HG03342 (cell line): ENCODE measurements at regions not wholly inside any gene's neighbourhood (a gene's known extent, or its start where the extent isn't known, plus 50 kb on each side); places are given as distances from the start of the nearest gene placed in this dataset.

ENCODE experiments used
- ATAC-seq: cut with Tn5 transposase; IDR thresholded peaks from one replicate; pipeline ENCODE4 v1.9.1; 2021; ENCODE audit warnings: mild to moderate bottlenecking, moderate library complexity; ENCODE audit not compliant: unreplicated experiment

DNA sequence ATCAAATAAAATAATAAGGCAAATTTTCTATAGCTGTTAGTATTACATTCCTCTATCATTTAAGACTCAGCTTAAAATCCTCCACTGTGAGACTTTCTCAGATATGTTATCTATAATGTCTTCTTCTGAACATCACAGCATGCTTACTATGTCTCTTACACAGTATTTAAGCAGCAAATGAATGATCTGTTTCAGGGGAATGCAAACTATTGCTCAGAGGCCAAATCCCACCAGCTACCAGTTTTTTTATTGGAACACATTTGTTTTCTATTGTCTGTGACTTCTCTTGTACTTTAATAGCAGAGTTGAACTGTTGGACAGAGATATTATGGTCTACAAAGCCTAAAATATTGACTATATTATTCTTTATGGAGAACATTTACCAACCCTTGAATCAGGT, 59.6 kb downstream of the C3orf38 start:
- no peak for ATAC-seq

DNA sequence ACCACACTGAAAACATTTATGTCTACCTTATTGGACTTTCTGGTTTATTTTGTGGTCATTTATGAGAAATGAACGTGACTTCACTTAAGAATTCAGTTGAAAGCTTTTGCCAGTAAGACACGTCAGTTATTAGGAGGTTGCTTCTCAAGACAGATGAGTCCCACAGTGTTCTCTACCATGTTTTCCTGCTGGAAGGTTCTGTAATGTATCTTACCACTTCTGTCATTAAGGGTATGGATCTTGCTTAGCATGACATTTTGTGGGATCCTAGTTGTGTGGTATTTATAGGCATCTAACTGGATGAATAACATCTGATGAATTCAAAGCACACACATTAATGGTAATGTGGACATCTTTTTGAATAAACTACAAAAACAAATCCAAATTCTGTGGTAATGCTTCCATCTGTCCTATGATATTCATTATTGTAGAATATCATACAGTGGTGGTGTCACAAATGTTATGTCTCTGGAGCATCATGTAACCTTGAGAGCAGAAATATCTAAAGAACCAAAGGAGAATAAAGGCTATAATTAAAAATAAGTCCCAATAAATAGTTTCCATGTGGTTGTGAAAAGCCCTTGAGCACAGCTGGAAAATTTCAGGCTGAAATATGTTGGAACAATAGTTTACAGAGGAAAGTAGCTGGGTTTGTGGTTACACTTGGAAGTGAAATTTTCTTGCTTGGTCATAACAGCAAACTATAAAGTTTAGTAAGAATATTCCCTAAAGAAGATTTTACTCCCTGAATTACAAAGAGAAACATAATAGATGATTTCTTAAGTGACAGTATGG, 61.5 kb downstream of the C3orf38 start:
- ATAC-seq: no peak

DNA sequence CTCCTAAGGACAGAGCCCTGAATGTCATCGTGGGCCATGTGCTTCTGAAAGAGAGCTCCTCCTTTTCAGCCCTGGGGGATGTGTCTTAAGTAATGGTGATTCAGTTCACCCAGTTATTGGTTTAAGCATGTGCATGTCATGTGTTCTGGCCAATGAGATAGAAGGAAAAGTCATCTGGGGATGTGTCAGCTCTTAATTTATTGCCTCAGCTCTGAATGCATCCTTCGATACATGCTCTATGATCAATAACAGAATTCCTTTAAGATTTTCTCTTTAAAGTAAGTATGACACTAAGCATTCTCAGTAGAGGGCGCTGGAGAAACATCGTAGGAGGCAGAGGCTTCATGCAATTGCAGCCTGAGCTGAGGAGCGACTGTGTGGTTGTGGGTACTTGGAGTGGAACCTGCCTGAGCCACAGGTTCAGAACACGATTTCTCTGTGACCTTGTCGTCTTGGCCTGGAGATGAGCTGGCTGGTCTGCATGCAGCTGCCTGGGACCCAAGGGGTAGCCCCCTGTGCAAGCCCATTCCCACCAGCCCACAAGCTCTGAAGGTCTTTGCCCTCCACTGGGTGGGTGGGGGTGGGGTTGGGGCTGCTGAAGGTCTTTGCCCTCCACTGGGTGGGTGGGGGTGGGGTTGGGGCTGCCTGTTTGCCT, 69.5 kb downstream of the C3orf38 start:
- peak; percentile 93 for ATAC-seq

DNA sequence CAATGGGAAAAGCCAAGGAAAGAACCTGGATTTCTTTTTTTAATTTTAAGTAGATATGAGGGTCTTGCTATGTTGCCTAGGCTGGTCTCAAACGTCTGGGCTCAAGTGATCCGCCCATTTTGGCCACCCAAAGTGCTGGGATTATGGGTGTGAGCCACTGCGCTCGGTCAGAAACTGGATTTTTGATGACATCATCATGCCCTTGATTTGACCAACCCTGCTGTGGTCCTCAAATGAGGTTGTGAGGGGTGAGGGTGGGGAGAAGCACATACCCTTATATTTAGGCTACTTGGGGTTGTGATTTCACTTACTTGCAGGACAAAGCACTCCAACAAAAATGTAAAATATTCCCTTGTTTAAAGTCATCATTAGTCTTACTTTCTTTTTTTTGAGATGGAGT, 70.4 kb downstream of the C3orf38 start:
- ATAC-seq: no peak

DNA sequence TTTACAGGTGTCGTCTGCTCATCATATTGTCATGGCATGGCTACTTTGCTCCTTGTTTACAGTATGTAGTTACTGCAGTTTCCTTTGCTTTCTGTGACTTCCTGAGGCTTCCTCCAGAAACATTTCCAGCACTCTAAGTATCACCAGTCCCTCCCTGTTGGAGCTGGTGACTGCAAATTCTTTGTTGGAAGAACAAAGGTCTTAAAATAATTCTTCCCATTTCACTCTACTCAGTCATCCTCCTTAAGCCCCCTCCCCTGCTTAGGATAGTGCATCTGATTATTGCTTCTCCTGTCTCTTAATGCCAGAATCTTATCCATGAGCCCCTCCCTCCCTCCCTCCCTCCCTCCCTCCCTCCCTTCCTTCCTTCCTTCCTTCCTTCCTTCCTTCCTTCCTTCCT, 72.0 kb downstream of the C3orf38 start:
- no peak for ATAC-seq

DNA sequence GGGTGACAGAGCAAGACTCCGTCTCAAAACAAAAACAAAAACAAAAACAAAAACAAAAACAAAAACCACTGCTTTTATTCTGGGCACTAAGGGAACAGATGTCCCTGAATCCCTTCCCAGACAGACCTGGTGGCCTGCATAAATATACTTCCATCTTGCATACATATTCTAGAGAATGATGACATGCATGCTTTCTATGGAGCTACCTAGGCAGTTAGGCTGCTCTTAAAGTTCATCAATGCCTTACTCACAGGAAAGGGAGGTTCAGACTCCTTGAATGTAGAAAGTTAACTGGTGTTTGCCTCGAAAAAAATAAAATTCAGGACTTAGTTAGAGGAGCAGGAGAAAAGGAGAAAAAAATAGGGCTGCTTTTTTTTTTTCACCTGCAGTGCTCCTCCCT, 72.6 kb downstream of the C3orf38 start:
- no peak for ATAC-seq

DNA sequence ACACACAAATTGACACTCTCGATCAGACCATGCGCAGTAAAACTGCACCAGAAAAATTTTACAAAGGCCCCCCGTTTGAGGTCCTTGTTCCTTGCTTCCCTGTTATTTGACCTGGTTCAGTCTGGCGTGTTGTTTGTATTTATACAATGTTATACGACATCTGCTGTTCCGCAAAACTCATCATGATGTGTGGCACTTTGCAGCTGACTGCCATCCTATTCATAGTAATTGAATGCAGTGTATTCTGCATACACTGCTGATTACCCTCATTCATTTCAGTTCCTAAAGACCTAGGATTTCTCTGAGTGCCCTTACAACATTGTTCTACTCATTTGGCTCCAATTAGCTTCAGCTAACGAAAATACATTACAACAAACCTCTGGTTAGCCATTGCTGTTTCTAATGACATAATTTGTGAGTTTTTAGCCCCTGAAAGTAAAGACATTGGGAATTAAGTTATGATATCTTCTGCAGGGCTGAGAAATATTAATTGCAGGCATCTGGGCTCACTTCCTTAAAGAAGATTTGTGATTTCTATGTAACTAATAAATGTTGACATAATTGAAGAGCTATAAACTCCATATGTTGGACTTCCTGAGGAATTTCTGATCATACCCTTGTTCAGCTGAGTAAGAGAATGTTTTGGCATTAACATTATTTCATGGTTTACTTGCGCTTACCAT, 75.7 kb downstream of the C3orf38 start:
- ATAC-seq: no peak

DNA sequence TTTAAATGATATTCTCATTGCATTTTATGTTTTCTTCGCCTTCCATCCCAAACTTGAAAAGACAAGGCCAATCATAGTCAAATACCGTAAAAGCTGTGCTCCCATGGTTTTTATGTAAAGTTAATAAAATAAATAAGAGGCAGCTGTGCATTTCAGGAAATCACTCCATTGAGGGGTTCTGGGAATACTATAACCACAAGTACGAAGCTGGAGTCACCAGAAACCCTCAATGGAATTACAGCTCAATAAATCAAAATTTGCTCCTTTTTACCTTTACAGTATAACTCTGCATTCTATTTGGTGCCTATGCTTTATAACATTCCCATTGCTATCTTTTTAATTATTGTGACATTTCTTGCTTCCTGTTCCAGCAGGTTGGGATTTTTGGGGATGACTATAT, 77.2 kb downstream of the C3orf38 start:
- ATAC-seq: no peak

DNA sequence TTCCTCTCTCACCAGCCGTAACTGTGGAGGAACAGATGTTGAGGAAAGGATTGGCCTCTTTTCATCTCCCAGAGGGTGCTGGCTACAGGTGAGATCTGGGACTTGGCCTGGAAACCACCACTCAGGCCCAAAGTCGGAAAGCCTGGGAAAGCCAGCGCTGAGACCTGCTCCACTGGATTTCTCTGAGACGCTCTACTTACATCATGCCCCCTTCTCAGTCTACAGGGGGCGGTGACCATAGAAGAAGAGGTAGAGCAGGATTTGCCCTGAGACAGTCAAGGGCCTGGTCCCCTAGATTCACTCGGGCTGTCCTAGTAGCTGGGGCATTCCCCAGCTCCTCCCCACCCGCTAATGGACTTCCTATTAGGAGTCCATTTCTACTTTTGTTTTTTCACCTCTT, 80.9 kb downstream of the C3orf38 start:
- ATAC-seq: no peak

DNA sequence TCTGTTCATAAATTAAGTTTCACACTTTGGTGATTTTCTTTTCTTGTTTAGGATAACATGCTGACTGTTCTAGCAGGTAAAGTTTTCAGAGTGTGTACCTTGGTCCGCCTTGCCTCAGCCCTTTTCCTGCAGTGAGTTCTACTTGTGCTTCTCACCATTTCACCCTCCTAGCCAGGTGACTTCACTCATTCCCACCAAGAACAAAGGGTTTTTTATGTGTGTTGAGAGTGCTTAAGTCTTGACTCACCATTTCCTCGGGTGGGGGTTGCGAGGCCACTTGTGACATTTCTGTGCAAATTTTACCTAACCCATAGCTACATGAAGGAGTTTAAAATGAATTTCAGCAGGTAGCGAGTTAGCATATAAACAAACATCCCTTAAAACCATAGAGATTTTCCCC, 81.4 kb downstream of the C3orf38 start:
- ATAC-seq: no peak

DNA sequence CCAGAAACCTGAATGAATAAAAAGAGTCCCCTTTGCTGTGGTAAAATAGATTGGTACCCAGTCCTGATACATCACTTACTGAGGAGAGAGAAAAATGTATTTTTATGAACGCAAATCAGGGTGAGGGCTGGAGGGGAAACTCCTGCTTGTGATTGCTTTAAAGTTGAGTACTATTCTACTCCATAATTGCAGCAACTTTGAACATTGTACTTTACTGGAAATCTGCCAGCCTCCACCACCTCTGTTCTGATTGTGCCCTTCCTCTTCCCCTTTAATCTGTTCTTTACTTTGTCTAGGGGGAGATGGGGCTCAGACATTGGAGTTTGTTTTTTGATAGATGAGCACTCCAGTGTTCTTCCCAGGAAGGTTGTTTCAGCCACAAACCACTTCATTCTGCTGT, 81.9 kb downstream of the C3orf38 start:
- no peak for ATAC-seq

DNA sequence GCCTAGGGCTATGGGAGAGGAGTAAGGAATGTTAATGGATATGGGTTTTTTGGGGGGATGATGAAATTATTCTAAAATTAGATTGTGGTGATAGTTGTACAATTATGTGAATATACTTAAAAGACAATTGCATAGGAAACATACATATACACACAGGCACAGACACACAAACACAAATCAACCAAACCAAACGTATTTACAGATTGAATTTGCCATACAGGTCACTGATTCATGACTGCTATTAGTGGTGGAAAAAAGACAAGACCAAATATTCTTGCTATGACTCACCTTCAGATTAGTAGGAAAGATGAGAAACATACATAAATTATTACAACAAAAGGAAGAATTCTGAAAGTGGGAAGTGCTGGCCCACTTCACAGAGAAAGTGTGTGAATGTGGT, 85.3 kb downstream of the C3orf38 start:
- no peak for ATAC-seq

DNA sequence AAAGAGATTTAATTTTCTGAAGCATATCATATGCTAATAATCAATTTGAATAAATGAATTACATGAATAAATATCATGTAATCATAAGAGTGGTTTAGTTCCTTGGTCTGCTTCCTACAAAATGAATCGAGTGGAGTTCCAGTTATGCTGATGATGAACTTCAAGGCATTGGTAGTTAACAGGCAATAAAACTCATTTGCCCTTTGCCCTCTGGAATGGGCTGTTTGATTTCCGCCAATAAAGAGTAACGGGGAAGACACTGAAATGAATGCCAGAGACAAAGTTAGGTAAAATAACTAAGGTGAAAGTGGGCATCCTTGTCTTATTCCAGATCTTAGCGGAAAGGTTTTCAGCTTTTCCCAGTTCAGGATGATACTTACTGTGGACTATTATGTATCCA, 90.1 kb downstream of the C3orf38 start:
- no peak for ATAC-seq

DNA sequence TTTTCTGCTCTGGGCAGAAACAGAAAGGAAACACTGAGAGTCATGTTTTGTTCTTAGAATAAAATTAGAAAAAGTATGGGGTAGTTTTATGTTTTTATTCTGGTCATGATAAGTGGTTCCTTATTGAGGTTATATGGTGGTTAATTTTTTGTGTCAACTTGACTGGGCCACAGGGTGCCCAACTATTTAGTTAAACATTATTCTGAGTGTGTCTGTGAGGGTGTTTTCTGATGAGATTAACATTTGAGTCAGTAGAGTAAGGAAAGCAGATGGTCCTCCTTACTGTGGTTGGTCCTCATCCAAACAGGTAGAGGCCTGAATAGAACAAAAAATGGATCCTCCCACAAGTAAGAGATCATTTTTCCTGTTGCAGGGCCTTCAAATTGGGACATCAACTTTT, 98.9 kb downstream of the C3orf38 start:
- peak; percentile 55 for ATAC-seq

DNA sequence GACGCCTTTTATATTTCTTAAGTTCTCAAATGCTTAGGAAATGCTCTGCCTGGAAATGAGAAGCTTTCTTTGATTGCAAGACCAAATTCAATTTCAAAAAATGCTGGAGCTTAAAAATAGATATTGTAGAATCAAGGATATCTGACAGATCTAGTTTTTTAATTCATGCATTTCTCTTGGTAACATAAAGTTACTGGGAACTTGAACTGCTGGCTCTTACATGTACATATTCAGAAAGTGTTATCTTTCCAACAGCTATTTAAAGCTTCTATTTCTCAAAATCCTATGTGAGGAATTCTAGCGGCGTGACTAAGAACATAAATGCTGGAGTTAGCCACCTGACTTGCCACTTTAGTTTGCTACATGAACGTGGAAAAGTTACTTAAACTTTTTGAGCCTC, 109.3 kb downstream of the C3orf38 start:
- ATAC-seq: no peak

DNA sequence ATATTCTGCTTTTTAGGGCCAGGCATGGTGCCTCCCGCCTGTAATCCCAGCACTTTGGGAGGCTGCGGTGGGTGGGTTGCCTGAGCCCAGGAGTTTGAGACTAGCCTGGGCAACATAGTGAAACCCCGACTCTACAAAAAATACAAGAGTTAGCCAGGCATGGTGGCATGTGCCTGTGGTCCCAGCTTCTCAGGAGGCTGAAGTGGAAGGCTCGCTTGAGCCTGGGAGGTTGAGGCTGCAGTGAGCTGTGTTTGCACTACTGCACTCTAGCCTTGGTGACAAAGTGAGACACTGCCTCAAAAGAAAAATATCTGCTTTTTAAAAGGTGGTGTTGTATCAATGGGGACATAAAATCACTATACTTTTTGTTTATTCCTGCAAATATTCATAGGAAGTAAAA, 112.8 kb downstream of the C3orf38 start:
- no peak for ATAC-seq

DNA sequence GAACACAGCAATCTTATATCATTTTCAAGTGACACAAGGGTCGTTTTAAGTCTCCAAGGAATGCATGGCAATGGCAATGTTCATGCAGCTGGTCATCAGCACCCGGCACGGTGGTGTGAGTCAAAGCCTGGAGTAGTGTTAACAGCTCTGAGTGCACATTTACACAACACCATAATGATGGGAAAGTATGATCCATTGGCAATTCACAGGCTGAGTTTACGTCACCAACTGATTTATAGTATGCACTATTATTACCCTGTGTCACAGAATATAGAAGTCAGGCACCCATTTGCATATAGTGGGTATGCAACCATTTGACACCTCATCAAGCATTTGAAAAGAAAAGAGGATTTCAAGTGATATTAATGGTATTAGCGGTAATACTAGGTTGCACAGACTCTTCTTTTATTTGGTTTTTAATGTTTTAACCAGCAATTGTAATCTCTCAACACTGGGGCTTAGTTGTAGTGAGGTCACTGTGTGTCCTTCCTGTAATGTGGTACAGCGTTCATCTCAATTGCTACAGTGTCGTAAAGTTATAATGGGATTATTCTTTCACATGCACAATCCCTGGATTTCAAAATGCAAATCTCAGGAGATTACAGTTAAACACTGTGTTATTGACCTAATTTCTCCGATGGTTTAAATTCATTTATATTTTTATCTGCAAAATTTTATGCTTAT, 113.8 kb downstream of the C3orf38 start:
- no peak for ATAC-seq

DNA sequence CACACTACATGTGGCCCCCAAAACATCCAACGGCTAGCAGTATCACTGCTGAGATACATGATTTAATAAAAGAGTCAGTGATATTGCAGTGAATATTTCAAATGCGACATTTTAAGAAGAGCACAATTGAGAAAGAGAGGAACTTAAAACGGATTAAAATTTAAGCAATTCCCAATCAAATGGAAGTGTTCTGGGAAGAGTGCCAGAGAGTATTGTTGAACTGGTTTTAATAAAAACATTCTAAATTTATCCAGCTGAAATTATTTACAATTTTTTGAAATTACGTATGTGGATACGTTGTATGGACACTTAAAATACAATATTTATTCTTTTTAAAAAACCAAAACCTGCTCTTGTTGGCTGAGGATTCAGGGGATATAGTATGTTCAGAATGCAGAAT, 117.7 kb downstream of the C3orf38 start:
- ATAC-seq: no peak

DNA sequence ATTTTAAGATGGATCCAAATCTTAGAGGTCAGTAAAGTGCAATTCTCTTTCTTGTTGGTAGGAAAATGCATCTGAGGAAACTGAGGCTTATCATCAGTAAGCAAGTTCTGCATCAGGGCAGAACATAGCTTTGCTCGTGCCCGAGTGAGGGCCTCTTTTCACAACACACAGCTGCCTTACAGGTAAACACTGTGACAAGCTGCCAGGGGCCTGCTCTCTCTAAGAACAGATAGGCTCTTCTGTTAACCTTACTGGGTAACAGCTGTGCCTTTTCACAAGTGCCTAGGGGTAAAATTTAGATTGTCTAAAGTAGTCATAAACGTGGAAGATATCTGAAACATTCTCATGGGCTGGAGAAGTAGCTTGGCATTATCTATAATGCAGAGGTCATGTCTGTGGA, 118.1 kb downstream of the C3orf38 start:
- no peak for ATAC-seq

DNA sequence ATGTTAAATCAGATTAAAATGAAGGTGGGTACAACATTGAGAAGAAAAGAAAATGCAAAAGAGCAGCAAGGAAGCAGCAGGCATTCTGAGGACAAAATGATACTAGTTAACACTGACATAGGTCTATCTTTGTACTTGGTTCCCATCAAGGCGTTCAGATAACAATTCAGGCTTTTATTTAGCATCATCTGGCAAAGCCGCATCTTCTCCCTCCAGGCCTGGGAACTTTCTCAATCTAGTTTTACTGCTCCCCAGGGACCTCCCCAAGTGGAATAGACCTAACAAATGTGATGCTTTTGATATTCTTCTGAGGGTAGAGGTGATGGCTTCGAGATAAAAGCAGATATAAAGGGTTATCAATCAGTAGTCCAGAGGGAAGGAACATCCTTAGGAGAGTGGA, 130.6 kb downstream of the C3orf38 start:
- ATAC-seq: no peak

DNA sequence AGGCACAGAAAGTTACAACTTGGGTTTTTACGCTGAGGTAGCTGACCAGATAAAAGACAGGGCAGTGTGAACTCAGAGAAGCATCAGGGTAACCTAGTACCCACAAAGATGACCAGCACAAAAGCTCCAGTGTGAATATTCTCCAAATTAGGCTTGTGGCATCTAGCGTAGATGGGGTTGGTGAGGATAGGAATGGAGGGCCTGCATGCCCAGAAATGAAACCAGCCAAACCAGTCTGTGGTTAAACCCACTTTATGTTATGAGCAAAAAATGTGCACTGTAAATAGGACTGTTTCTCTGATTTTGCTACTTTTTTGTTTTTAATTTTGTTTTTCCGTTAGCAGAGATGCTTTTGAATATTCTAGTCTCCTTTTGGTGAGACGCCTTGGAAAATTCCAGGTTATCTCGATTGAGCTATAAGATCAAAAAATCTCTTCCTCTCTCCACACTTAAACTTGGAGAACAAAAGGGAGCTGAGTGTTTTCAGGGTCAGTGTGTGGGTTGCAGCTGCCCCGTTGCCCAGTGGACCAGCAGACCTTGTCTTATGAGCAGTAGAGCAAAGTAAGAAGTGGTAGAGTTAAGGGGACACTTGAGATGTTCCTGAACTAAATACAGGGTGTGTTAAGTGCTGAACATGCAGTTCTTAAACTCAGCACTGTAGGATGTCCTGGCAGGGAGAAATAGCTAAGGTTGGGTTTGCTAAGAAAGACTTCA, 132.9 kb downstream of the C3orf38 start:
- no peak for ATAC-seq
